Right lobe of liver (tissue), 6 donors: ENCODE measurements at regions not wholly inside any gene's neighbourhood (a gene's known extent, or its start where the extent isn't known, plus 50 kb on each side); places are given as distances from the start of the nearest gene placed in this dataset.
A peak's percentile ranks its signal among the peaks of the same experiment; 100 is the strongest.

Experiments
- ATAC-seq, 4 donors: fragments of 200-7000 bp; cut with Tn5 transposase; one replicate each; pipeline ENCODE4 v1.9.1; 2020; ENCODE audit warnings: mild to moderate bottlenecking in 4 of 4, moderate library complexity in 4 of 4
- DNase-seq, 3 donors: peaks; one replicate each; pipeline ENCODE4 v3.0.0-alpha.2; 2020
- H3K27ac ChIP-seq, 3 donors: fragments of 200-600 bp; one replicate each; pipeline ENCODE4 v1.8.0; 2022
- H3K27me3 ChIP-seq, 2 donors: fragments of 200-600 bp; one replicate each; pipeline ENCODE4 v1.8.0; 2022
- H3K36me3 ChIP-seq, 4 donors: fragments of 200-600 bp; sonication (generic) in 1 of 4; one replicate each; pipeline versions ENCODE4 v1.5.1 to v1.8.0; 2017 to 2022; ENCODE audit warnings: control low read depth in 1 of 4
- H3K4me1 ChIP-seq, 4 donors: fragments of 200-600 bp; sonication (generic) in 1 of 4; one replicate each; pipeline versions ENCODE4 v1.5.1 to v1.8.0; 2017 to 2022; ENCODE audit warnings: control low read depth in 1 of 4
- H3K4me3 ChIP-seq, 3 donors: fragments of 200-600 bp; one replicate each; pipeline ENCODE4 v1.8.0; 2022
- H3K9me3 ChIP-seq, 4 donors: fragments of 200-600 bp; sonication (generic) in 1 of 4; one replicate each; pipeline versions ENCODE4 v1.5.1 to v1.8.0; 2017 to 2022; ENCODE audit warnings: control low read depth in 1 of 4
- CTCF ChIP-seq, 4 donors: fragments of 200-600 bp in 3 of 4; fragments of 450-650 bp in 1 of 4; IDR thresholded peaks; one replicate each; pipeline versions ENCODE4 v1.5.1 to v1.8.0; 2016 to 2022; ENCODE audit warnings: antibody characterized with exemption in 4 of 4, mild to moderate bottlenecking in 2 of 4
- POLR2A ChIP-seq: fragments of 450-650 bp; IDR thresholded peaks from one replicate; pipeline ENCODE4 v1.6.1; 2017; ENCODE audit warnings: antibody characterized with exemption, mild to moderate bottlenecking
- WGBS: methylation state at CpG from one replicate; pipeline ENCODE4 v1.1.6; 2018; ENCODE audit warnings: low coverage, low lambda C conversion rate; ENCODE audit not compliant: insufficient coverage; ENCODE audit errors: missing lambda C conversion rate; 5-methylcytosine and 5-hydroxymethylcytosine counted together
- intact Hi-C, 2 donors: fragments of 100-400 bp; cut with DNase I; formaldehyde crosslinking; loops; one replicate each; pipeline versions ENCODE4 v1.11.2 to v1.14.1; 2022
- donor health status: DM: no; HTN: yes; CAD: no.
- donor health status: DM: no; HTN: no; CAD: no.
- donor health status: DM: no; HTN: no; CAD: no.
- donor health status: DM: no; HTN: yes; CAD: no.
- donor health status: DM: no; HTN: yes; CAD: no.

DNA sequence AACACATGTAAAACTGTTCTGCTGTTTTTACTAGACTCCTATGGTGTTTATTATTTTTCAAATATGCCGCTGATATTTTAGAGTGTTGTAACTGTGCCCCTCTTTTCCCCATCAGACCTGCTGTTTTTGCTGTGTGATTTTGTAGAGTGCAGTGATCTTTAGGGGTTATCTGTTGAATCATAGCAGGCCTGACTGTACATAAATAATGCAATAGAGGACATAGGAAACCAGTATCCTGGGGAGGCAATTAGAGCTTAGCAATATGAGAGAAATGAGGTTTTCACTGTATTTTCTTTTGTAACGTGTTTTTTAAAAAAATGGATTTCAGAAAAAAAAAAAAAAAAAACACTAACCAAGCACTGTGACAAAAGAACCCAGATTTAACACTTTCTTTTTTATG lies 662.2 kb downstream of the TOX3 start:
- Histone ChIP-seq H3K27me3 (no peaks in the 10 kb centered on the region), H3K4me1 (no peaks in the 10 kb centered on the region), H3K27ac (no peak overlapping the region), H3K9me3 (peaks cover 0 to 4% (median 0%) of the 10 kb centered on the region in 4 donors), H3K36me3 (no peaks in the 10 kb centered on the region), H3K4me3 (no peak overlapping the region)
- intact Hi-C loops: no loop called here
- DNase-seq (no peak), ATAC-seq (no peak)
- TF ChIP-seq CTCF (IDR thresholded peaks at IDR 0.05) (no peak), POLR2A (no peak)
- WGBS: 59% methylated on average over 2 of the region's 2 CpGs

- no peak for ATAC-seq
- H3K27ac ChIP-seq: no peak overlapping the region
- no peak overlapping the region for H3K4me3 ChIP-seq
- H3K9me3 ChIP-seq: no peaks in the 10 kb centered on the region
- DNase-seq: no peak
- H3K4me1 ChIP-seq: no peaks in the 10 kb centered on the region
- WGBS: 83% methylated on average over 3 of the region's 3 CpGs
- intact Hi-C loops: no loop called here
- no peaks in the 10 kb centered on the region for H3K36me3 ChIP-seq
- TF ChIP-seq CTCF (IDR thresholded peaks at IDR 0.05) (no peak), POLR2A (no peak)
- H3K27me3 ChIP-seq: no peaks in the 10 kb centered on the region
These were observed 665.2 kb downstream of the TOX3 start for GRCh38 chr16:51881731-51882130.

DNA sequence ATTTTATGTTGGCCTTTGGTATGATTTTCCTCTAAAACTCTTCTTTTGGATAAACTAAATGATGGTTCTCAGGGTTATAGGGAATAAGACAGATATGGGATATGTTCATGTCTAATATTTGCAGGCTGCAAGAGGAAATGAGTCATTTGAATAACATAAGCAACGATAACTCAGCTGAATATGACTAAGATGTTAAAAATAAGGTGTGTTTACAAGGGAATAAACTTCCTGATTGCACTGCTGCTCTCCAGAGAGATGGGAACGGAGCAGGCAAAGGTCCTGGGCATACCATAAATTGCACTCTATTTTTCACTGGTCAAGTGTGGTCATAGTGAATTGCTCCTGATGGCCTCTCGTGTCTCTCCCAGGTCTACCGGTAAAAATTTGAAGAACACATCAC lies 666.2 kb downstream of the TOX3 start:
- Histone ChIP-seq H3K27me3 (no peaks in the 10 kb centered on the region), H3K4me3 (no peak overlapping the region), H3K4me1 (no peaks in the 10 kb centered on the region), H3K36me3 (no peaks in the 10 kb centered on the region), H3K9me3 (no peaks in the 10 kb centered on the region), H3K27ac (no peak overlapping the region)
- ATAC-seq (peak in 1 of 4 donors; percentile 42), DNase-seq (no peak)
- TF ChIP-seq CTCF (IDR thresholded peaks at IDR 0.05): no peak
- WGBS: 52% methylated on average over 4 of the region's 4 CpGs
- intact Hi-C loops: no loop called here

GRCh38 chr16:51877686-51878085 lies 669.3 kb downstream of the TOX3 start:
- no peaks in the 10 kb centered on the region for H3K36me3 ChIP-seq
- no peak overlapping the region for H3K4me3 ChIP-seq
- H3K27ac ChIP-seq: no peak overlapping the region
- no peak for TF ChIP-seq POLR2A
- no peak for TF ChIP-seq CTCF (IDR thresholded peaks at IDR 0.05)
- no peaks in the 10 kb centered on the region for H3K27me3 ChIP-seq
- intact Hi-C loops: no loop called here
- 49% methylated on average over 4 of the region's 5 CpGs for WGBS
- H3K9me3 ChIP-seq: no peaks in the 10 kb centered on the region
- DNase-seq: no peak
- no peak for ATAC-seq
- no peaks in the 10 kb centered on the region for H3K4me1 ChIP-seq

- WGBS: 48% methylated on average over 3 of the region's 3 CpGs
- H3K27ac ChIP-seq: no peak overlapping the region
- no peak for ATAC-seq
These were observed 670.0 kb downstream of the TOX3 start for GRCh38 chr16:51876934-51877333.

More at GRCh38 chr16:51876934-51877333, 670.0 kb downstream of the TOX3 start:
- no peaks in the 10 kb centered on the region for H3K4me1 ChIP-seq
- no peaks in the 10 kb centered on the region for H3K9me3 ChIP-seq
- no peaks in the 10 kb centered on the region for H3K27me3 ChIP-seq
- no peak overlapping the region for H3K4me3 ChIP-seq
- DNase-seq: no peak
- TF ChIP-seq POLR2A (no peak), CTCF (IDR thresholded peaks at IDR 0.05) (no peak)
- intact Hi-C loops: no loop called here
- no peaks in the 10 kb centered on the region for H3K36me3 ChIP-seq
